Thyroid gland (tissue), 4 donors: ENCODE measurements at regions not wholly inside any gene's neighbourhood (a gene's known extent, or its start where the extent isn't known, plus 50 kb on each side); places are given as distances from the start of the nearest gene placed in this dataset.

ENCODE experiments used
- CTCF ChIP-seq, 6 experiments: fragments of 200-600 bp in 3 of 6; fragments of 450-650 bp in 3 of 6; sonication (generic) in 3 of 6; IDR thresholded peaks; one replicate each; pipeline ENCODE4 v1.5.1; 2016 to 2019; ENCODE audit warnings: antibody characterized with exemption in 6 of 6, mild to moderate bottlenecking in 2 of 6, inconsistent platforms in 1 of 6, moderate library complexity in 1 of 6
- POLR2A ChIP-seq, 2 donors: fragments of 450-650 bp; IDR thresholded peaks; one replicate each; pipeline ENCODE4 v1.6.1; 2017; ENCODE audit warnings: antibody characterized with exemption in 2 of 2, mild to moderate bottlenecking in 2 of 2, moderate library complexity in 1 of 2

- TF ChIP-seq CTCF (IDR thresholded peaks at IDR 0.05) (no peak), POLR2A (IDR thresholded peaks at IDR 0.05) (no peak)
These were observed 286.4 kb upstream of the PARD3B start for GRCh38 chr2:204258890-204259289.
